Common myeloid progenitor, CD34-positive (primary cell): ENCODE measurements at regions not wholly inside any gene's neighbourhood (a gene's known extent, or its start where the extent isn't known, plus 50 kb on each side); places are given as distances from the start of the nearest gene placed in this dataset.

Experiments
- CTCF ChIA-PET: fragments of 350-600 bp; sonication (Branson Sonifier 250); formaldehyde crosslinking; loops from one replicate; lab custom pipeline; 2021; ENCODE audit warnings: antibody characterized with exemption; lab: Charles Lee
- POLR2A ChIA-PET: fragments of 350-600 bp; sonication (Branson Sonifier 250); formaldehyde crosslinking; loops from one replicate; lab custom pipeline; 2021; ENCODE audit warnings: antibody characterized with exemption; lab: Charles Lee
- DNase-seq, 3 donors: peaks; one replicate each; pipeline versions ENCODE4 v3.0.0 to v3.0.0-alpha.2; 2013
- H3K27ac ChIP-seq, 2 experiments: 1 replicate in 1 of 2; 2 replicates in 1 of 2; pipeline ENCODE4 v1.7.0; 2013; ENCODE audit warnings: inconsistent platforms in 2 of 2, low read length in 2 of 2, mild to moderate bottlenecking in 2 of 2, low read depth in 1 of 2, moderate library complexity in 1 of 2; ENCODE audit not compliant: severe bottlenecking in 2 of 2, insufficient read depth in 1 of 2, poor library complexity in 1 of 2
- H3K27me3 ChIP-seq, 5 experiments: replicated peaks in 2 of 5; 1 replicate in 3 of 5; 2 replicates in 2 of 5; pipeline versions ENCODE4 v1.6.1 to v1.7.0; 2013; ENCODE audit warnings: low read length in 4 of 5, mild to moderate bottlenecking in 2 of 5, moderate library complexity in 2 of 5, inconsistent platforms in 1 of 5; ENCODE audit not compliant: insufficient read depth in 5 of 5, control insufficient read depth in 4 of 5
- H3K36me3 ChIP-seq, 4 experiments: 1 replicate in 2 of 4; 2 replicates in 2 of 4; pipeline versions ENCODE4 v1.6.1 to v1.7.0; 2013; ENCODE audit warnings: low read length in 3 of 4, control low read depth in 1 of 4, mild to moderate bottlenecking in 1 of 4; ENCODE audit not compliant: control insufficient read depth in 4 of 4, insufficient read depth in 4 of 4
- H3K4me1 ChIP-seq, 4 experiments: 1 replicate in 3 of 4; 2 replicates in 1 of 4; pipeline versions ENCODE4 v1.6.1 to v1.7.1; 2013; ENCODE audit warnings: low read length in 3 of 4, mild to moderate bottlenecking in 3 of 4, control low read depth in 1 of 4, inconsistent platforms in 1 of 4, moderate library complexity in 1 of 4; ENCODE audit not compliant: control insufficient read depth in 4 of 4, insufficient read depth in 4 of 4; ENCODE audit errors: control extremely low read depth in 1 of 4
- H3K4me3 ChIP-seq, 7 experiments: 1 replicate in 4 of 7; 2 replicates in 3 of 7; pipeline versions ENCODE4 v1.5.1 to v1.7.0; 2013; ENCODE audit warnings: mild to moderate bottlenecking in 7 of 7, low read length in 6 of 7, moderate library complexity in 6 of 7, inconsistent platforms in 2 of 7, low read depth in 2 of 7, control low read depth in 1 of 7; ENCODE audit not compliant: insufficient read depth in 4 of 7, control insufficient read depth in 1 of 7; ENCODE audit errors: extremely low read depth in 1 of 7
- H3K9me3 ChIP-seq, 5 experiments: 1 replicate in 4 of 5; 2 replicates in 1 of 5; pipeline versions ENCODE4 v1.6.1 to v1.7.1; 2013; ENCODE audit warnings: low read length in 4 of 5, mild to moderate bottlenecking in 2 of 5, inconsistent platforms in 1 of 5, low read depth in 1 of 5, moderate library complexity in 1 of 5; ENCODE audit not compliant: control insufficient read depth in 4 of 5, insufficient read depth in 2 of 5; ENCODE audit errors: control extremely low read depth in 1 of 5
- WGBS: methylation state at CpG from one replicate; pipeline ENCODE4 v1.1.5; 2013; ENCODE audit not compliant: insufficient coverage; 5-methylcytosine and 5-hydroxymethylcytosine counted together

GRCh38 chr2:75333646-75334045 is 134.3 kb upstream of the TACR1 start:
- ChIA-PET CTCF (interaction anchor here (1.1 kb wide), 1 partner anchor 10 kb away, joined by 3 read pairs; no protein-coding TSS in a partner anchor), POLR2A (no interaction called here)
- WGBS: no CpG with 5 or more reads among the region's 2 CpGs
- H3K27me3 ChIP-seq: no peaks in the 10 kb centered on the region
- peaks cover 0 to 5% (median 0%) of the 10 kb centered on the region in 4 experiments for H3K4me1 ChIP-seq
- DNase-seq: no peak
- no peak overlapping the region for H3K27ac ChIP-seq
- no peaks in the 10 kb centered on the region for H3K36me3 ChIP-seq
- no peaks in the 10 kb centered on the region for H3K9me3 ChIP-seq
- no peak overlapping the region for H3K4me3 ChIP-seq

GRCh38 chr2:75328156-75328555 is 128.8 kb upstream of the TACR1 start:
- ChIA-PET POLR2A (no interaction called here), CTCF (no interaction called here)
- DNase-seq: no peak
- Histone ChIP-seq H3K4me1 (peaks cover 2 to 25% (median 10%) of the 10 kb centered on the region in 4 experiments), H3K27ac (no peak overlapping the region), H3K4me3 (no peak overlapping the region), H3K36me3 (no peaks in the 10 kb centered on the region), H3K27me3 (no peaks in the 10 kb centered on the region), H3K9me3 (no peaks in the 10 kb centered on the region)
- WGBS: 100% methylated on average over 3 of the region's 7 CpGs

- DNase-seq: peak in 1 of 3 donors; percentile 27
- Histone ChIP-seq H3K4me1 (peaks cover 2 to 25% (median 10%) of the 10 kb centered on the region in 4 experiments), H3K27me3 (no peaks in the 10 kb centered on the region), H3K9me3 (no peaks in the 10 kb centered on the region), H3K4me3 (peak overlapping the region in 1 of 7 experiments; percentile 20), H3K27ac (no peak overlapping the region), H3K36me3 (no peaks in the 10 kb centered on the region)
- CTCF ChIA-PET: no interaction called here
- 24% methylated on average over 3 of the region's 7 CpGs for WGBS
- POLR2A ChIA-PET: no interaction called here
These were observed 128.0 kb upstream of the TACR1 start for GRCh38 chr2:75327334-75327733.

GRCh38 chr2:75326645-75327044 is 127.3 kb upstream of the TACR1 start:
- CTCF ChIA-PET: no interaction called here
- POLR2A ChIA-PET: no interaction called here

DNA sequence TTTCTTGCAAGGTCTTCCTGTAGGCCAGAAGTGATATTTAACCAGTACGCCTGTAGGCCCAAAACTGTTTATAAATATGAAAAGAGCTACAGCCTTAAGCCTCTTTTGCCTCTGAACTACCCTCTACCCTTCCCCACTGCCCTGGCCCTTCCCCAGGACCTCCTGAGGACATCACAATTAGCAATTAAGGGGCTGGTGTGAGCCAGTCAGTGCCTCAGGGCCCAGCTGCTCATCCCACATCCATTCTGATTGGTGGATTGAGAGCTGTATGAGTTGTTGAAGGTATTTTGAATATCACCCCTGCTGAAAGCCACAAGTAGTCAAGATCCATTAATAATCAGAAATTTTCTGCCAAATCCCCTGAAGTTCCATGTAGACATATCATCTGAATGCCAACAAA is 126.3 kb upstream of the TACR1 start:
- ChIA-PET CTCF (interaction anchor here (1.0 to 2.0 kb wide), 3 partner anchors 11 to 79 kb away, joined by 4 to 13 read pairs (median 6); no protein-coding TSS in a partner anchor), POLR2A (no interaction called here)
- no peak for DNase-seq
- peaks cover 2 to 25% (median 10%) of the 10 kb centered on the region in 4 experiments for H3K4me1 ChIP-seq
- H3K27me3 ChIP-seq: no peaks in the 10 kb centered on the region
- H3K36me3 ChIP-seq: no peaks in the 10 kb centered on the region
- whole genome bisulfite sequencing: 100% methylated on average over 1 of the region's 1 CpG
- no peak overlapping the region for H3K27ac ChIP-seq
- no peaks in the 10 kb centered on the region for H3K9me3 ChIP-seq
- H3K4me3 ChIP-seq: no peak overlapping the region

More at GRCh38 chr2:75326645-75327044, 127.3 kb upstream of the TACR1 start:
- Histone ChIP-seq H3K27me3 (no peaks in the 10 kb centered on the region), H3K36me3 (no peaks in the 10 kb centered on the region), H3K9me3 (no peaks in the 10 kb centered on the region), H3K27ac (no peak overlapping the region), H3K4me1 (peaks cover 2 to 25% (median 10%) of the 10 kb centered on the region in 4 experiments), H3K4me3 (no peak overlapping the region)
- DNase-seq: peak in 1 of 3 donors; percentile 36
- WGBS: 17% methylated on average over 1 of the region's 2 CpGs

DNA sequence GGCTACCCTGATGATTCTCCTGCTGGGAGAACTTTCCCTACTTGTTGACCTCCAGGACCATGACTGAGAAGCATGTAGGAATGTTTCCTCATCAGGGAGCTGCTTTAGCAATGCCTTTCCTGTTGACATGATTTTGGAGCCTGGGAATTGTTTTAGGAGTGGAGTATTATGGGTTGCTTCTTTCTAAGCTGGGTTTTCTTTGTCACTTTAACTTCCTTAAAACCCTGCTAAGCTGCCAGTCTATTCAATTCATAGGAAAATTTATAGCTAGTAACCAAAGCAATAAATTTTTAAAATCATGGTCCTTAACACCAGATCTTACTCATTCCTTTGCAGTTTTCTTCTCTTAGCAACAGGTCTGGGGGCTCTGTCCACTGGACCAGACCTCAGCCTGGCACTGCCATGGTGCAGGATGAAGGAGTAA is 125.6 kb upstream of the TACR1 start:
- H3K36me3 ChIP-seq: no peaks in the 10 kb centered on the region
- ChIA-PET POLR2A (no interaction called here), CTCF (interaction anchor here (1.0 to 2.0 kb wide), 3 partner anchors 10 to 80 kb away, joined by 4 to 13 read pairs (median 6); no protein-coding TSS in a partner anchor)
- no peak overlapping the region for H3K4me3 ChIP-seq
- DNase-seq: peak in 1 of 3 donors; percentile 23
- no peaks in the 10 kb centered on the region for H3K9me3 ChIP-seq
- no peak overlapping the region for H3K27ac ChIP-seq
- H3K4me1 ChIP-seq: peaks cover 2 to 25% (median 10%) of the 10 kb centered on the region in 4 experiments
- no peaks in the 10 kb centered on the region for H3K27me3 ChIP-seq

DNA sequence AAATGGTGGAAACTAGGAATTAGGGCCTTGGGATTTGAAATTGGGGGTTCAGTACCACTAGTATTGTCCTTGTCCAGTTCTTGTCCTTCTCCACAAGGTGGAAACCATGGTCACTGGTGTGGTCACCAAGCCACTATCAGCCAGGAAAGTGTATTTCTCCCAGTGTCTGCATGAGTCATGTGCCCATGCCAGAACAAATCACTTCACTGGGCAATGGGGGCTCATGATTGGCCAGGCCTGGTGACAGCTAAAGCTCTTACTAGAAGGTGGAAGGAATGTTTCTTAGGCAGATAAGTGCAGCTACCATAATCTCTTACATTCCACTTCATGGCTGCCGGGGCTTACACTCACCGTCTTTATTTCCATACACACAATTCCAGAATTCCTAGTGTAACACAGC is 124.8 kb upstream of the TACR1 start:
- Histone ChIP-seq H3K9me3 (no peaks in the 10 kb centered on the region), H3K36me3 (no peaks in the 10 kb centered on the region), H3K27ac (no peak overlapping the region), H3K4me1 (peaks cover 2 to 25% (median 10%) of the 10 kb centered on the region in 4 experiments), H3K4me3 (no peak overlapping the region), H3K27me3 (no peaks in the 10 kb centered on the region)
- CTCF ChIA-PET: interaction anchor here (2.0 kb wide), 1 partner anchor 9 kb away, joined by 13 read pairs; no protein-coding TSS in a partner anchor
- 100% methylated on average over 2 of the region's 2 CpGs for WGBS
- no peak for DNase-seq
- POLR2A ChIA-PET: no interaction called here
